ENCODE measurements at regions not wholly inside any gene's neighbourhood (a gene's known extent, or its start where the extent isn't known, plus 50 kb on each side); places are given as distances from the start of the nearest gene placed in this dataset.

DNA sequence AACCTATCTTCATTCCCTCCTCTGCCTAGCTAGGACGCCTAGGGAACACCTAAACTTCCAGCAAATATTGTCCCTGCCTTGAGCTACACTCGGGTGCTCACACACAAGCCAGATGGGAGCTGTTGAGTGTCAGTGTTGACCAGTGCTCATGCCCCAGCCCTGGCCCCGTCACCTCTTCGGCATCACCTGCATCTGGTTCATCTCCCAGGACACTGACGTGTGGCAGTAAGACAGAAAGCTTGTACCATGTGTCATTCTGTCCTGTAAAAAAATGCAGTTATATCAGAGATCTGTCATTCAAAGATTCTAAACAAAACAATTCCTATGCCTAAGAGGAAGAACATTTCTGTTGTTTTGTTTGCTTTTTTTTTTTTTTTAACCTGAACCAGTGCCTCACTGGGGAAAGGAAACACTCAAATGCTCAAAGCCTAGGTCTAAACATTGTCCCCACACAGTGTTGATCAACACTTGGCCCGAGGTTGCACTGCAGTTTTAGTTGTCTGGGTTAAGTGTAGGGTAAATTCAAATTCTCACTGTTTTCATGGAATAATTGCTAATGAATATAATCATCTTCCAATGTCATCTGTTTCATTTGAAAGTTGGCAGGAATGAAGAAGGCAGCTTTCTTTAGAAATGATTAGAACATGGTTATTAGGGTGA lies 102.7 kb upstream of the SASH1 start:
- no peak for DNase-seq (ENCODE audit: low spot score)

DNA sequence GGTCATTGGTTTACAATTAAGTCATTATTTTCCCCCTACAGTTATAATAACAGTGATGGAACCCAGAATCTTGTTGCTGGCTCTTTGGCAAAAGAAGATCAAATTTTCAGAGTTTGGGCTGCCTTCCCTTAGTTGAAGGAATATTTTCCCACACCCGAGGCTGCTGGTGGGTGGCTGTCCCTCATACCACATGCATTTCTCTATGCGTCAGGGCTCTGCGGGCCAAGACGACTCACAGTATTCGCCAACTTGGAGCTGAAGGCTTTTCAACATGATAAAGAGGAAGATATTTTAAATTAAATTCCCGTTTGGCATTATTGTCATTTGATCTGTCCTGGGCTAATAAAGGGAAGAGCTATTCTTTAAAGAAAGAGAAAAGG lies 102.2 kb upstream of the SASH1 start:
- no peak for DNase-seq (ENCODE audit: low spot score)

DNA sequence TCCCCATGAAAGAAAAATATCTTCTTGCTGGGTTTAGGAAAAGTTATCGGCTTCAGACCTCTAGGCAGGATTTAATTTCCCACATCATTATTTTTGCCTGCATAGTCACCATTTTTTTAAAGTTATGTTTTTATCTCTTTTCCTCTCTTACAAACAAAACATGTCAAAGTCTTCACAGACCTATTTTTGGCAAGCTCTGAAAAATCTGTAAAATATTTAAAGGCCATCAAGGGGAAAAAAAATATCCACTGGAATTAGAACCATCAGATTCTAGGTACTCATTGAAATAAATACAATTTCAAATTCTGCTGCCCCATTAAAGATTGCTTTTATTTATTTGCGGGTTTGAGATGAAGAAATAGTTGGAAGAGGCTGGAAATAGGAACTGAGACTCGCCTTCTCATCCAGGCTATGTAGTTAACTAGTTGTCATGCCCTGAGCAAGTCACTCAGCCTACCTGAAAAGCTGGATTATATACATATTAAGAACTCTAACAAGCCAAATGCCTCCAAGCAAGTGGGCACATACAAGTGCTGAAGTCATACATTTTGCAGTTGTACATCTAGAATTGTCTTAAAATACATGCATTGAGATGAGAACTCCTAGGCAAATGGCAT lies 101.7 kb upstream of the SASH1 start:
- no peak for DNase-seq (ENCODE audit: low spot score)

DNA sequence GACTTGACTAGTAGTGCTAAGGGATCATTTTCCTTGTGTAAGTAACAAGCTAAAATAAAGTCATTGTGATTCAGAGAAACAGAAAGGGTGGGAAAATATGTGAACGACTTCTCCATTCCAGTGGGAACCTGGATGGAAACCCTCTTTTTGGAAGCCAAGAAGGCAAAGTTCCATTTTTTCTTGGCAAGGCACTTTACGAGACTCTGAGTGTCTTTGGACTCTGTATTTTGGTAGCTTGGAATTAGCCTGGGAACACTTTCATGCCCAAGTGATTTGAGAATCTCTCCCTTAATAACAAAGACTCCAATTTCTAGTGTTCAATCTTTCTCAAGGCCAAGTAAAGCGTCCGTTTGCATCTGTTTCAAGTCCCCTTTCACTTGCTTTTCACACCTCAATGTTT lies 100.5 kb upstream of the SASH1 start:
- DNase-seq (ENCODE audit: low spot score) = no peak

DNA sequence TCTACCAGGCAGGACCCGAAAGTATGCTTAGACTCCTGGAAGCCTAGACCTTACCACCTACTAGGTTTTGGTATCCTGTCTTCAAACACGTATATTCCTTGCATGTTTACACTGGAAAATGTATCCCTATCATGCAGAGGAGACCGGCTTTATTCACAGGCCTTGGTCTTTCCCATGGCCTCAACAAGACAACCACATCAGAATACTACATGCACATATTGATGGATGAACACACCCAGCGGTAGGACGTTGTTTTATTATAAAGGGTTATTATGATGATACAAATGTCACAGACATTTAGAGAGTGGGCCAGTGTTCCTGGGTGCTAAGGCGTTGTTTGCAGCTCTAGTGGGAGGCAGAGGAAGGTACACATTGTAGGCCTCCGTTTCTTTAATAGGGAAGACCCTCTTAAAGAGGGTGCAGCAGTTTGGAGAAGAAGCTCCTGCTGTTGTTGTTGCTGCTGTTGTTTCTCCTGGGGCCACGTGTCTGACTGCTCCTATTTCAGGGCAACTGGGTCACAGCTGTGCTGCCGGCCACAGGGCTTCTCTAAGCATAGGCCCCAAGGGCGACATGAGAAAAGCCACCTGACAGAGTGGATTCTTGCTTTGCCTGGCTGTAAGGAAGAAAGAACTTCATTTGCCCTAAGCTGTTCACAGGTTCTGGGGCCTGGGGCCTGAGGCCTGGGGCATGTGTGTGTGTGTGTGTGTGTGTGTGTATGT lies 98.3 kb upstream of the SASH1 start:
- DNase-seq (ENCODE audit: low spot score) = no peak

DNA sequence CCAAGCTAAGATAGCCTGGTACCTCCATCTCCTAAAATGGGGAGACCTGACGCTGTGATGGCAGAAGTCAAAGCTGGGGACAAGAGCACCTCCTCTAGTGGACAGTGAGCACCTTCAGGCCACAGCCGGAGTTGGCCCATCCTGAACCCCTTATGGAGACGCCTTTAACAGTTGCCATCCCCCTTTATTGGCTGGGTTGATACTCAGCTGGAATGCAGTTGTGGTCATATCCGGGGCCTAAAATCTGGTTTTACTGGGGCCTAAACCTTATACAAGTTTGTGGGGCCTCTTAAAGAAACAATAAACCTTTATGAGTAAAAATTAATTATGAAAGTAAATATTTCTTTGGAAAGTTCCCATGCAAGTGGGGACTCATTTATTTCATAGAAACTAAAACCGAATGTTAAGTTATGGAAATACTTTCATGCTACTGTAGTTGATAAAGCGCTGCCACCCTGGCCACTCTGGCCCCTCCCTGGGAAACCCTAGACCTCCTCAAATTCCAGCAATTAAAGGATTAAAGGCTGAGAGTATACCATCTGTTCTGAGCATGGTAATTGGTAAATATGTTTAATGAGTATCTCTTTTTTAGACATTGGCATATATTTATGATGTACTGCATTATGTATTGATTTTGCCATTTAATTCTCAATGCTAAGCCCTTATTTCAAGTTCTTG lies 95.1 kb upstream of the SASH1 start:
- DNase-seq (ENCODE audit: low spot score) = no peak

DNA sequence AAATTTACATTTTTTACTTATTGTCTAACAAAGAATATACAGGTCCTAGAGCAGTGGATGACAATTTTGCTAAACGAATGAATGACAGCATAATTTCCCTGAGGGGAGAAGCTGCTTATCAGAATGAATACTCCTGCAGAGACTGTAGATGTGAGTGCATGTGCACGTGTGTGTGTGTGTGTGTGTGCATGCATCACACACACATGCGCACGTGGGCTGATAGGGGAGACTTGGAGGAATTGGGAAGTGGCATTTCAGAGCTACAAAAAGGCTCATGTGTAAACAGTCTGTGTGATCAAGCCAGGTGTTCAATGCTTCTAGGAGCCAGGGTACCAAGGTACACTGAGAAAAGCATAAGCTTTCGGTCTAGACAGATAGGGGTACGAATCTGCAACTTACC lies 93.5 kb upstream of the SASH1 start:
- DNase-seq (ENCODE audit: low spot score) = no peak

DNA sequence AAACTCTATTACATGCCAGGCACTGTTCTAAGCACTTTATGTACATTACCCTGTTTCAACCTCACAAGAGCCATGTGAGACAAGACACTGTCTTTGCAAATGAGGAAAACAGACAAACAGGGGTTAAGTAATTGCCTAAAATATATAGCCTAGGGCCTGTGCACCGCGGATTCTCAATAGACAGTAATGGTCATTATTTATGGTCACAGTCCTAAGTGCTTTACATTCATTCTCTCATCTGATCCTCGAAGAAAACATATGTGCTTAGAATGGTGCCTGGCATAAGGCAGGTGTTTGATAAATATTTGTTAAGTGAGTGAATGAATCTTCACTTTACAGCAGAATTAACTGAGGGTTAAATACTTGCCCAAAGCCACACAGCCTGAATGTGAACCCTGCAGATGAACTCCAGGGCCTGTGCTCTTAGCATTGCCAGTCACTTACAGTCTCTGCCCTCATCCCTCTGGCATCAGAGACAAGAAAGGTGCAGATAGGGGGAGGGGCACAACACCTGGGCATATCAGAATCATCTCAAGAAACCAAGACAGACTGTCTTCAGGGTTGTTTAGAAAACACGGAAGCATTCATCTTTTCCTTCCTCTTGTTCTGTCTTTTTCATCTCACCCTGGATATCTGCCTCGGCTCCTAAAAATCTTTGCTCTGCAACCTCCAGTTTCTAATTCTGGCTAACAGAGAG lies 92.8 kb upstream of the SASH1 start:
- no peak for DNase-seq (ENCODE audit: low spot score)

DNA sequence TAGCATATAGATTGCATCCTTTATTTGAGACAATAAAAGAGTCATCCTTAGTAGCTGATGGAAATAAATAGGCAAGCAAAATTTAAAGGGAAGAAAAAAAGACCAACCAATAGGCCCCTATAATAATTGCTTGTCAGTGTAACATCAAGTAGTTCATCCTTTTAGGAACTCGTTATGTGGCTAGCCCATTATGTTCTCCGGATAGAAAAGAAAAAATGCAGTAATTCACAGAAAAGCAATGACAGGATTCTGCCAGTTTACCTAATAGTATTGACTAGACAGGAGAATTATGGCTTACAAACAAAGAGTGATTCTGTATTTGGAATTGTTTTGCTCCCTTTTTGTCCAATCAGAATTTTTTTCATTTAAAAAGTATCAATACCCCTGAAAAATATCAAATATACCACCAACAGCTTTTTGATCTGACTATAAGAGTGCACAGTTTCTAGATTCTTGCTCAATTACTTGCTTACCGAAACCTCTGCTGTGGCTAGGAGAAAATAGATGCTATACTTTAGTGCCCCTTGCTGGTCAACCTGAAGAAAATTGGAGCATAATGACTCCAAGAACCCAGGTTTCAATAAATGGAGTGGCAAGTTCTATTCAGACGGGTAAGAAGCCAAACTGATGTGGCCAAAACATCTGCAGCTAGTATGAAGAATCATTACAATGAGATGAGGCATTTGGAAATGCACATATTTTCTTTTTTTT lies 91.5 kb upstream of the SASH1 start:
- DNase-seq (ENCODE audit: low spot score) = peak; percentile 67

DNA sequence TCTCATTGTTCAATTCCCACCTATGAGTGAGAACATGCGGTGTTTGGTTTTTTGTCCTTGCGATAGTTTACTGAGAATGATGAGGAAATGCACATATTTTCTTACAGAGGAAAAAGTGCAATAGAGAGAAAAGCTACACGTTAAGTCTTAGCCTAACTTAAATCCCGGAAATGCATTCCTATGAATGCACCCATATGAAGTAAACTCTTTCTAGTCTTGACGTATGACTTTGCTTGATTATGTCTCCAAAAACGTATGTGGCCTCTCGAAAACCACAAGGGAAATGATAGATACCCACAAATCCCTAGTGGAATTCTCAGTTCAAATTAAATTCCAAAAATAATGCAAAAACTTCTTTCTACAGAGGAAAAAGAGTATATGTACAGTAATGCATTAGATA lies 90.7 kb upstream of the SASH1 start:
- DNase-seq (ENCODE audit: low spot score) = no peak

DNA sequence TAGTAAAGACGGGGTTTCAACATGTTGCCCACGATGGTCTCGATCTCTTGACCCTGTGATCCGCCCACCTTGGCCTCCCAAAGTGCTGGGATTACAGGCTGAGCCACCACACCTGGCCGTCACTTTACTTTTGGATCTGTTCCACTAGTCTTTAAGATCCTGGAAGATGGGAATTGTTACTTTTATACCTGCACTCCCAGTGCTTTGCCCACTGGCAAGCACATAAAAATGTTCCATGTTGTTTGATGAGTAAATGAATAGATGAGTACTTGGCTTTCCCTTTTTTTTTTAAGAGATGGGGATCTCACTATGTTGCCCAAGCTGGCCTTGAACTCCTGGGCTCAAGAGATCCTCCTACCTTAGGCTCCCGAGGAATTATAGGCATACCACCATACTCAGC lies 84.8 kb upstream of the SASH1 start:
- DNase-seq (ENCODE audit: low spot score) = no peak

DNA sequence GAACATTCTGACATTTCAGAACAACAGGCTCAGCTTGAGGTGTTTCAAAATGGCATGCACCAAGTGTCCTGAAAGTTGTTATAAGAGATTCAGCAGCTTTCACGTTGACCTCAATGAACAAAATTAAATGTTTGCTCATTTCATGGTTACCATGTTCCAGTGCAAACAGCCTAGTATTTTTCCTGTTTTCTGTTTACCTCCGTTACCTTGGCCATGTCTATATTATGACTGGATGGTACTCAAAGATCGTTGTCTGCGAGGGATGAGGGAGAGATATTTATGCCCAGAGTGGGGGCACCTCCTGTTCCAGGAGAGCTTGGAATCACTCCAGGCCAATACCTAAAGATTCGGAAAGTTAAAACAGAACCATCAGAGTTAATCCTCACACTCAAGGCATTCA lies 83.8 kb upstream of the SASH1 start:
- DNase-seq (ENCODE audit: low spot score) = no peak

DNA sequence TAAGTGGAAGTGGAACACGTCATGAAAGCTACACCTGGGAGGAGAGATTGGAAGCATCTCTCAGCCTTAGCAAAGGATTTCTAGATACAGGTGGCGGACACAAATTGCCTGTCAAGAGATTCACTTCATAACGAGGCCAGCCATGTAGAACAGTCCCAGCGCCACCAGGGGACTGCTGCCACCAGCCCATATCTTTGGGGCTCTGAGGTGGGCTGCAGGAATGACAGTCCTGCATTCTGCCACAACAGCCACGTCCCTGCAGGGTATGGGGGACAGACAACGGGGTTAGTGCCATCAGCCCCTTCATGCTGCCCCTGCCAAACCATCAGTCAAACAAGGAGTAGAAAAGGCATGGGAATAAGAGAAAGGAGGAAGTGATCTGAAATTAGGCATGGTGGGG lies 81.2 kb upstream of the SASH1 start:
- DNase-seq (ENCODE audit: low spot score) = no peak

DNA sequence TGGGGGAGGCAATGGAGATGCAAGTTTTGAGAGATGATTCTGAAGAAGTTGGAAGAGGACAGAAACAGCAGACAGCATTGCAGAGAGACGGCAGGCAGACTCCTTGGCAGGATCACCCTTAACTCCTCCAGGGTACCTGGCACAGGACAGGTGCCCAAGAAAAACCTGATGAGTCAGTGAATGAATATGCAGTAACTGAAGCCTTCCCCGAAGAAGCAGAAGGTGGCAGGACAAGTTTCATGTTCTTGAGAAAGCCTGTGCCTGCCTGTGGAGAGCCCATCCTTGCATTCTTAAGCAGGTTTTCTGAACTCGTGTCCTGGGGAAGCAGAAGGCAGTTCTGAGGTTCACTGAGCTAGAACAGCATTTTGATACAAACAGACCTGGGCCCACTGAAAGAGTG lies 79.6 kb upstream of the SASH1 start:
- DNase-seq (ENCODE audit: low spot score) = peak; percentile 52

DNA sequence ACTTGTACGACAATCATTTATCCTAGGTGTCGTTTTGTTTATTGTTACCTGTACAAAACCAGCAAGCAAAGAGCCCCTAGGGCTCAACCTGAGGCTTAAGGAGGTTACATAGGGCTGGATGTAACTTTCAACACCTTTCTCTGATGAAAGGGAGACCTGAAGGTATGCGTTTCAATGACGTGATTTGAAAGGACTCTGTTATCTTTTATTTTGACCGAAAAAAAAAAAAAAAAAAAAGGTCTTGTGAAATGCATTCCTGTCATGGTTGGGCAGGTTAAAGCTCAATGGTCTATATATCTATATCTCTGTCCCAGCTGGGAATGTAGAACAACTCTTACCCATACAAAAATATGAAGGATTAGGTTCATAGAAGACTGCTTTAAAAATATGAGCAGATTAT lies 78.7 kb upstream of the SASH1 start:
- DNase-seq (ENCODE audit: low spot score) = no peak

DNA sequence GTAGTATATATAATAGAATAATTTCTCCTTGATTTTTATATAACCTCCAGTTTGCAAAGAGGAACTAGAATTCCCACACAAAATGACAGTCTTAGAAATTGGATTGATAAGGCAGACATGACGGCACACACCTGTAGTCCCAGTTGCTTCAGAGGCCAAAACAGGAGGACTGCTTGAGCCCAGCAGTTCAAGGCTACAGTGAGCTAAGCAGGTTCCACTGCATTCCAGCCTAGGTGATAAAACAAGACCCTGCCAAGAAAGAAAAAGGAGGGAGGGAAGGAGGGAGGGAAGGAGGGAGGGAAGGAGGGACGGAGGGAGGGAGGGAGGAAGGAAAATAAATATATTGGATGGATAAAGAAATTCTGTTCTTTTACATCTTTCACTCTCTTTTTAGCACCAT lies 77.6 kb upstream of the SASH1 start:
- DNase-seq (ENCODE audit: low spot score) = peak; percentile 47

DNA sequence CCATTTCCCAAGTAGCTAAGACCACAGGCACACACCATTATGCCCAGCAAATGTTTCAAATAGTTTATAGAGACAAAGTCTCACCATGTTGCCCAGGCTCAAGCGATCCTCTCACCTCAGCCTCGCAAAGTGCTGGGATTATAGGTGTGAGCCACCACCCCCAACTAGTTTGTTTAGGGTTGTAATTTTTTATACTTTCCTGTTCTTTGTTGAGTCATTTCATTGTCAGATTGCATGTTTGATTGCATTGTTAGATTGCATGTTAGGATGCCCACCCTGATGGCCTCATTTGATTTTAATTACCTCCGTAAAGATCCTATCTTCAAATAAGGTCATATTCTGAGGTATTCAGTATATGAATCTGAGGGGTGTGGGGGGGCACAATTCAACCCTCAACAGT lies 73.3 kb upstream of the SASH1 start:
- DNase-seq (ENCODE audit: low spot score) = no peak

DNA sequence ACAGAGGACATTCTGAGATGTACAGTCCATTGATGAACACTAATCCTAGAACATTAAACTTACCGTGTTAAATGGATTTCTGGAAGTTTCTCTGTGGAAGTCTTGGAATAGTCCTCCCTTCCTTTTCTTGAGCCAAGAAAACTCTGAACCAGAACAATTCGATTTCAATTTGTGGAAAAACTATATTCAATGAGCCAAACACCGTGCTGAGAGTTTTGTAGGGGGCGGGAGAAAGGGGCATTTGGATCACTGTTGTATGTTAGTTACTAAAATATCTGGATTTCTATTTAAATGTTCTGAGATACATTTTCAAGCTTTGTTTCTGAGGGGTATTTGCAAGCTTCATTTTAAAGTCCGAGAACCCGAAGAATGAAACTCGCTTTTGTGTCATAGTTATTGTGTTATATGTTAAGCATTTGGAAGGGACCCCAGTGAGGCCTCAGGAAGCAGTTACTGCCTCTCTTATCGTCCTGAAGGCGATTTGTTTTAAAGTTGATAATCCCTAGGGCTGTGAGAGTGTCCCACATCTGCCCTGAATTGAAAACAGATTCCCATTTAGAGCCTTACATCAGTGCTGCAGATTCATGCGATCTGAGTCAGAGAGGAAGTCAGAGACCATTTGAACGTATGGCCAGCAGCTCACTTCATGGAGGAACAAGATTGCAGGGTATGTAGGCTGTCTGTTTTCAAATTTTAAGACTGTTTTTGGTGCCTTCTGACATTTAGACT lies 70.8 kb upstream of the SASH1 start:
- no peak for DNase-seq (ENCODE audit: low spot score)

DNA sequence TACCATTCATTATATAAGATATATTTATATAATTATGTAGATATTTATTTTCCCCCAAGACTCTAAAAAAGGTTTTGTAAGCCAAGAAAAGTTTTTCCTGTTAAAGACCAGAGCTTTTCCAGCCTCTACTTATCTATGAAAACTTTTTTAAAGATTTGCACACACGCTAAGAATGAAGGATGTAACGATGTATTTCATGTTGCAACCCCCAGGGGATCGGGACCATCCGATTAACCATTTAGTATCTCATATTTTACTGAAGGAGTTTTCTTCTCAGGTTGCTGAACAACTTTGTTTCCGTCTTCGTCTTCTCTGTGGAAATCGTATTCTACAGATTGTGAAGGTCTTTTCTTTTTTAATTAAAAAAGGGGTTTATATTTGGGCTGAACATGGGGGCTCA lies 70.0 kb upstream of the SASH1 start:
- DNase-seq (ENCODE audit: low spot score) = no peak

DNA sequence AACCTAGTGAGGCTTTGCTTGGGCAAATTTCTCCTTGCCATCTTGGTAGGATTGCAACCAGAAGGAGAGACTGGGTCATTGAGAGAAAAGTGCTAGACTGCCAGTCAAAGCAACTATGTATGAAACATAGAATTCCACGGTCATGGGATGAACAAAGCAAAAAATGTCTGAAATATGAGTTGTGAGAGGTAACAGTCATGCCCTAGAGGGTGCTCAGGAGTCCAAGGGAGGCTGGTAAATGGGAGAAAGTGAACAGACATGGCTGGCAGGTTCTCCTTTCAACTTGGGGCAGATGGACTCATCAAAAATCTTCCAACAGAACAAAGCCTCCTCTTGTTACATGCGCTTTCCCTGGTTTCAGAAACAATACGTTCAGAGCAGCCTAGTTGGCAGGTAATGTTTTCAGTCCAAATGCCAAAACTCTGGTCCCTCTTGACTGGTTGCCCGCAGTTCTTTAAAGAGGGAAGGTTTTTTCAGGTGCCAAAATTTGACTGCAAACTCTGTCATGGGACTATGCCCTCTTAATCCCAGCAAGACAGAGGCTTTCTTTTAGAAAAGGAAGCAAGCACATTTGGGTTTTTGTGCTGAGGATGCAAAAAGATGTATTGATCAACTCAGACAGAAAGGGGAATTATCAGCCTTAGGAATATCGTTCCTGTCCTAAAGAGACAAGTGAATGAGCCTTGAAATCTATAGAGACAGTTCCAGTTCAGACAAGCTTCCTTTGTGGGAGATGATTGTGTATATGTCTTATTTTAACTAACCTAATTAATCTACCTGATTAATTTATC lies 68.5 kb upstream of the SASH1 start:
- DNase-seq (ENCODE audit: low spot score) = no peak

Measured in HT-29 (cell line).